DMS 273 treated with DMSO at 0.1 percent for 48 hours (cell line): ENCODE measurements at regions not wholly inside any gene's neighbourhood (a gene's known extent, or its start where the extent isn't known, plus 50 kb on each side); places are given as distances from the start of the nearest gene placed in this dataset.
"Not testable (repeated sequence)": the region's sequence is repeated elsewhere in the genome, so short reads cannot be mapped to it uniquely, and the experiment has no call there.

Experiments
- DNase-seq: peaks from one replicate; lab custom pipeline; 2025; lab: John Stamatoyannopoulos, UW

GRCh38 chr16:60392380-60392779, 1643.9 kb downstream of the CDH8 start:
- DNase-seq = no peak

GRCh38 chr16:60371591-60371990, 1637.5 kb upstream of the GOT2 start:
- DNase-seq = no peak

- no peak for DNase-seq
Observed at GRCh38 chr16:60367739-60368138, 1633.6 kb upstream of the GOT2 start.

GRCh38 chr16:60363566-60363965, 1629.5 kb upstream of the GOT2 start:
- peak; percentile 71 for DNase-seq

GRCh38 chr16:60359866-60360265, 1625.8 kb upstream of the GOT2 start:
- DNase-seq = not testable (repeated sequence)

GRCh38 chr16:60359412-60359811, 1625.3 kb upstream of the GOT2 start:
- DNase-seq = not testable (repeated sequence)

- DNase-seq = not testable (repeated sequence)
Observed at GRCh38 chr16:60357876-60358522, 1623.9 kb upstream of the GOT2 start.

- DNase-seq = no peak
Observed at GRCh38 chr16:60346256-60346655, 1612.1 kb upstream of the GOT2 start.

GRCh38 chr16:60337671-60338070, 1603.6 kb upstream of the GOT2 start:
- no peak for DNase-seq

- no peak for DNase-seq
Observed at GRCh38 chr16:60331168-60331567, 1597.1 kb upstream of the GOT2 start.

GRCh38 chr16:60329108-60329507, 1595.0 kb upstream of the GOT2 start:
- DNase-seq = no peak

GRCh38 chr16:60328152-60328551, 1594.0 kb upstream of the GOT2 start:
- no peak for DNase-seq

- no peak for DNase-seq
Observed at GRCh38 chr16:60318486-60318885, 1584.4 kb upstream of the GOT2 start.

GRCh38 chr16:60310846-60311445, 1576.8 kb upstream of the GOT2 start:
- no peak for DNase-seq

GRCh38 chr16:60304720-60305119, 1570.6 kb upstream of the GOT2 start:
- no peak for DNase-seq

- no peak for DNase-seq
Observed at GRCh38 chr16:60304066-60304465, 1570.0 kb upstream of the GOT2 start.

GRCh38 chr16:60302676-60303075, 1568.6 kb upstream of the GOT2 start:
- no peak for DNase-seq

- DNase-seq = no peak
Observed at GRCh38 chr16:60302261-60302660, 1568.1 kb upstream of the GOT2 start.

- no peak for DNase-seq
Observed at GRCh38 chr16:60299241-60299776, 1565.2 kb upstream of the GOT2 start.

- DNase-seq = no peak
Observed at GRCh38 chr16:60295451-60295850, 1561.3 kb upstream of the GOT2 start.

- no peak for DNase-seq
Observed at GRCh38 chr16:60285794-60286193, 1551.7 kb upstream of the GOT2 start.

- no peak for DNase-seq
Observed at GRCh38 chr16:60279061-60279665, 1545.0 kb upstream of the GOT2 start.

- DNase-seq = no peak
Observed at GRCh38 chr16:60274431-60275019, 1540.4 kb upstream of the GOT2 start.
